ENCODE measurements at regions not wholly inside any gene's neighbourhood (a gene's known extent, or its start where the extent isn't known, plus 50 kb on each side); places are given as distances from the start of the nearest gene placed in this dataset.

DNA sequence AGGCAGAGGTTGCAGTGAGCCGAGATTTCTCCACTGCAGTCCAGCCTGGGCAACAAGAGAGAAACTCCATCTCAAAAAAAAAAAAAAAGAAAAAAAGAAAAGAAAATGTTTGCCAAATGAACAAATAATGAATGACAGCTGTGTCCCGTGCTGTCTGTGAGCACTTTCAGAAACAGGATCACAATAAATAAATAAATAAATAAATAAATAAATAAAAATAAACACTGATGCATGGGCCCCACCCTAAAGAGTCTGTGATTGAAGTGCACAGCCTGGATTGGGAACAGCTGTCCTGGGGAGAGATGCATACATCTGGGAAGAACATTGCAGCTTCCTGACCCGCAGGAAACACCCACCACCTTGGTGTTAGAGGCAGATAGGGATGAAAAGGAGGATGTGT lies 123.6 kb downstream of the NPTX2 start:
- H3K27me3 ChIP-seq (ENCODE audit: insufficient read depth, low read length) = no peaks in the 10 kb centered on the region
- TF ChIP-seq, protein P1, sequence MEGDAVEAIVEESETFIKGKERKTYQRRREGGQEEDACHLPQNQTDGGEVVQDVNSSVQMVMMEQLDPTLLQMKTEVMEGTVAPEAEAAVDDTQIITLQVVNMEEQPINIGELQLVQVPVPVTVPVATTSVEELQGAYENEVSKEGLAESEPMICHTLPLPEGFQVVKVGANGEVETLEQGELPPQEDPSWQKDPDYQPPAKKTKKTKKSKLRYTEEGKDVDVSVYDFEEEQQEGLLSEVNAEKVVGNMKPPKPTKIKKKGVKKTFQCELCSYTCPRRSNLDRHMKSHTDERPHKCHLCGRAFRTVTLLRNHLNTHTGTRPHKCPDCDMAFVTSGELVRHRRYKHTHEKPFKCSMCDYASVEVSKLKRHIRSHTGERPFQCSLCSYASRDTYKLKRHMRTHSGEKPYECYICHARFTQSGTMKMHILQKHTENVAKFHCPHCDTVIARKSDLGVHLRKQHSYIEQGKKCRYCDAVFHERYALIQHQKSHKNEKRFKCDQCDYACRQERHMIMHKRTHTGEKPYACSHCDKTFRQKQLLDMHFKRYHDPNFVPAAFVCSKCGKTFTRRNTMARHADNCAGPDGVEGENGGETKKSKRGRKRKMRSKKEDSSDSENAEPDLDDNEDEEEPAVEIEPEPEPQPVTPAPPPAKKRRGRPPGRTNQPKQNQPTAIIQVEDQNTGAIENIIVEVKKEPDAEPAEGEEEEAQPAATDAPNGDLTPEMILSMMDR (IDR thresholded peaks at IDR 0.05 in 2 of 3, conservative IDR thresholded peaks at IDR 0.05 in 1 of 3; ENCODE audit: borderline replicate concordance in 1 of 3, insufficient read depth in 1 of 3, low read depth in 2 of 3, low read length in 2 of 3) = no peak
- no peak for TF ChIP-seq CEBPB (IDR thresholded peaks at IDR 0.05; ENCODE audit: low read depth)
- no peak for TF ChIP-seq FOSL1 (IDR thresholded peaks at IDR 0.05; ENCODE audit: low read depth)
- TF ChIP-seq CBX3 (IDR thresholded peaks at IDR 0.05; ENCODE audit: low read depth) = no peak
- no peak for TF ChIP-seq TCF7L2 (IDR thresholded peaks at IDR 0.05; ENCODE audit: borderline replicate concordance, extremely low read depth, insufficient read depth, insufficient read length)
- TF ChIP-seq JUND (IDR thresholded peaks at IDR 0.05) = no peak
- TF ChIP-seq, protein P2, sequence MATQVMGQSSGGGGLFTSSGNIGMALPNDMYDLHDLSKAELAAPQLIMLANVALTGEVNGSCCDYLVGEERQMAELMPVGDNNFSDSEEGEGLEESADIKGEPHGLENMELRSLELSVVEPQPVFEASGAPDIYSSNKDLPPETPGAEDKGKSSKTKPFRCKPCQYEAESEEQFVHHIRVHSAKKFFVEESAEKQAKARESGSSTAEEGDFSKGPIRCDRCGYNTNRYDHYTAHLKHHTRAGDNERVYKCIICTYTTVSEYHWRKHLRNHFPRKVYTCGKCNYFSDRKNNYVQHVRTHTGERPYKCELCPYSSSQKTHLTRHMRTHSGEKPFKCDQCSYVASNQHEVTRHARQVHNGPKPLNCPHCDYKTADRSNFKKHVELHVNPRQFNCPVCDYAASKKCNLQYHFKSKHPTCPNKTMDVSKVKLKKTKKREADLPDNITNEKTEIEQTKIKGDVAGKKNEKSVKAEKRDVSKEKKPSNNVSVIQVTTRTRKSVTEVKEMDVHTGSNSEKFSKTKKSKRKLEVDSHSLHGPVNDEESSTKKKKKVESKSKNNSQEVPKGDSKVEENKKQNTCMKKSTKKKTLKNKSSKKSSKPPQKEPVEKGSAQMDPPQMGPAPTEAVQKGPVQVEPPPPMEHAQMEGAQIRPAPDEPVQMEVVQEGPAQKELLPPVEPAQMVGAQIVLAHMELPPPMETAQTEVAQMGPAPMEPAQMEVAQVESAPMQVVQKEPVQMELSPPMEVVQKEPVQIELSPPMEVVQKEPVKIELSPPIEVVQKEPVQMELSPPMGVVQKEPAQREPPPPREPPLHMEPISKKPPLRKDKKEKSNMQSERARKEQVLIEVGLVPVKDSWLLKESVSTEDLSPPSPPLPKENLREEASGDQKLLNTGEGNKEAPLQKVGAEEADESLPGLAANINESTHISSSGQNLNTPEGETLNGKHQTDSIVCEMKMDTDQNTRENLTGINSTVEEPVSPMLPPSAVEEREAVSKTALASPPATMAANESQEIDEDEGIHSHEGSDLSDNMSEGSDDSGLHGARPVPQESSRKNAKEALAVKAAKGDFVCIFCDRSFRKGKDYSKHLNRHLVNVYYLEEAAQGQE (IDR thresholded peaks at IDR 0.05; ENCODE audit: low read depth) = no peak
- TF ChIP-seq EZH2 (IDR thresholded peaks at IDR 0.05) = no peak
- TF ChIP-seq, protein P3, sequence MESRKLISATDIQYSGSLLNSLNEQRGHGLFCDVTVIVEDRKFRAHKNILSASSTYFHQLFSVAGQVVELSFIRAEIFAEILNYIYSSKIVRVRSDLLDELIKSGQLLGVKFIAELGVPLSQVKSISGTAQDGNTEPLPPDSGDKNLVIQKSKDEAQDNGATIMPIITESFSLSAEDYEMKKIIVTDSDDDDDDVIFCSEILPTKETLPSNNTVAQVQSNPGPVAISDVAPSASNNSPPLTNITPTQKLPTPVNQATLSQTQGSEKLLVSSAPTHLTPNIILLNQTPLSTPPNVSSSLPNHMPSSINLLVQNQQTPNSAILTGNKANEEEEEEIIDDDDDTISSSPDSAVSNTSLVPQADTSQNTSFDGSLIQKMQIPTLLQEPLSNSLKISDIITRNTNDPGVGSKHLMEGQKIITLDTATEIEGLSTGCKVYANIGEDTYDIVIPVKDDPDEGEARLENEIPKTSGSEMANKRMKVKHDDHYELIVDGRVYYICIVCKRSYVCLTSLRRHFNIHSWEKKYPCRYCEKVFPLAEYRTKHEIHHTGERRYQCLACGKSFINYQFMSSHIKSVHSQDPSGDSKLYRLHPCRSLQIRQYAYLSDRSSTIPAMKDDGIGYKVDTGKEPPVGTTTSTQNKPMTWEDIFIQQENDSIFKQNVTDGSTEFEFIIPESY (IDR thresholded peaks at IDR 0.05; ENCODE audit: extremely low read depth, insufficient replicate concordance, low read length) = no peak
- no peak for TF ChIP-seq ZNF274 (IDR thresholded peaks at IDR 0.05; ENCODE audit: low read depth, low read length)
- no peak for TF ChIP-seq EGR1 (IDR thresholded peaks at IDR 0.05; ENCODE audit: low read depth)
- no peak for TF ChIP-seq POLR2AphosphoS5 (IDR thresholded peaks at IDR 0.05; ENCODE audit: low read depth, low read length)
- TF ChIP-seq RAD21 (IDR thresholded peaks at IDR 0.05; ENCODE audit: low read depth) = no peak
- TF ChIP-seq ELF1 (IDR thresholded peaks at IDR 0.05; ENCODE audit: borderline replicate concordance, low read depth) = no peak
- no peak for TF ChIP-seq EZH2phosphoT487 (IDR thresholded peaks at IDR 0.05; ENCODE audit: borderline replicate concordance)
- no peak for TF ChIP-seq SIN3A (IDR thresholded peaks at IDR 0.05; ENCODE audit: low read depth)
- no peak for ATAC-seq
- H3K79me2 ChIP-seq (ENCODE audit: insufficient read depth, low read length) = no peaks in the 10 kb centered on the region
- CTCF ChIA-PET = no interaction called here
- no peak overlapping the region for H3K4me2 ChIP-seq (ENCODE audit: low read length)
- POLR2A ChIA-PET = no interaction called here
- RAD21 ChIA-PET (ENCODE audit: low non-redundant PET in 1 of 2, low total read pairs in 2 of 2, uncharacterized antibody in 2 of 2, unreplicated experiment in 2 of 2) = no interaction called here
- H3K4me1 ChIP-seq (ENCODE audit: control insufficient read depth in 1 of 2, insufficient read depth in 2 of 2, low read length in 2 of 2) = no peaks in the 10 kb centered on the region
- BruUV-seq (replicated peaks) = no TSS peak
- H3K4me3 ChIP-seq (replicated peaks in 1 of 2; ENCODE audit: low read depth in 1 of 2, low read length in 2 of 2) = no peak overlapping the region
- H2AFZ ChIP-seq (ENCODE audit: low read depth, low read length, poor library complexity, severe bottlenecking) = no peak overlapping the region
- no peaks in the 10 kb centered on the region for H4K20me1 ChIP-seq (ENCODE audit: insufficient read depth)
- no peak overlapping the region for H3K9ac ChIP-seq (ENCODE audit: low read length)
- intact Hi-C loops (cut with micrococcal nuclease) = no loop called here
- H3K27ac ChIP-seq (ENCODE audit: low read depth, low read length) = no peak overlapping the region
- DNase-seq (ENCODE audit: low read depth, low spot score) = no peak
- H3K9me3 ChIP-seq (ENCODE audit: control insufficient read depth in 1 of 2, insufficient read depth in 1 of 2, low read depth in 1 of 2, low read length in 2 of 2) = no peaks in the 10 kb centered on the region
- no peaks in the 10 kb centered on the region for H3K36me3 ChIP-seq (ENCODE audit: control insufficient read depth in 1 of 2, insufficient read depth in 2 of 2, low read length in 2 of 2)
- no peaks in the 10 kb centered on the region for H3K9me2 ChIP-seq (ENCODE audit: insufficient read depth)

All from HCT116 (cell line).